Naive thymus-derived CD4-positive, alpha-beta T cell (primary cell): ENCODE measurements at regions not wholly inside any gene's neighbourhood (a gene's known extent, or its start where the extent isn't known, plus 50 kb on each side); places are given as distances from the start of the nearest gene placed in this dataset.

Experiments
- ATAC-seq: fragments of 150-1000 bp; cut with Tn5 transposase; 2 replicates; pipeline ENCODE4 v1.10.0; 2021; ENCODE audit warnings: mild to moderate bottlenecking, moderate library complexity
- CTCF ChIA-PET: fragments of 350-600 bp; sonication (Branson Sonifier 250); formaldehyde crosslinking; loops from one replicate; lab custom pipeline; 2021; ENCODE audit warnings: antibody characterized with exemption; lab: Charles Lee
- POLR2A ChIA-PET: fragments of 350-600 bp; sonication (Branson Sonifier 250); formaldehyde crosslinking; loops from one replicate; lab custom pipeline; 2021; ENCODE audit warnings: antibody characterized with exemption, inconsistent platforms; lab: Charles Lee
- DNase-seq, 9 donors: peaks; one replicate each; pipeline versions ENCODE4 v3.0.0 to v3.0.0-alpha.2; 2020 to 2022; ENCODE audit warnings: mixed read lengths in 1 of 9
- H3K27ac ChIP-seq: one replicate; pipeline ENCODE4 v1.7.0; 2013; ENCODE audit warnings: mild to moderate bottlenecking, low read depth, low read length, moderate library complexity
- H3K27me3 ChIP-seq, 2 donors: one replicate each; pipeline ENCODE4 v1.7.0; 2013; ENCODE audit warnings: low read length in 2 of 2, mild to moderate bottlenecking in 2 of 2, moderate library complexity in 2 of 2; ENCODE audit not compliant: control insufficient read depth in 2 of 2, insufficient read depth in 2 of 2
- H3K36me3 ChIP-seq, 3 experiments: 1 replicate in 2 of 3; 2 replicates in 1 of 3; pipeline ENCODE4 v1.7.0; 2013; ENCODE audit warnings: low read length in 3 of 3, mild to moderate bottlenecking in 3 of 3, moderate library complexity in 1 of 3; ENCODE audit not compliant: insufficient read depth in 3 of 3, control insufficient read depth in 2 of 3
- H3K4me1 ChIP-seq, 2 donors: one replicate each; pipeline ENCODE4 v1.7.0; 2013; ENCODE audit warnings: low read length in 2 of 2, mild to moderate bottlenecking in 2 of 2, moderate library complexity in 1 of 2; ENCODE audit not compliant: control insufficient read depth in 2 of 2, insufficient read depth in 2 of 2
- H3K4me3 ChIP-seq: 2 replicates; pipeline ENCODE4 v1.7.0; 2013; ENCODE audit warnings: mild to moderate bottlenecking, low read length
- H3K9me3 ChIP-seq, 3 experiments: 1 replicate in 2 of 3; 2 replicates in 1 of 3; pipeline ENCODE4 v1.7.0; 2013; ENCODE audit warnings: low read length in 3 of 3; ENCODE audit not compliant: control insufficient read depth in 2 of 3
- H3K27ac Mint-ChIP-seq, 9 donors: one replicate each; pipeline ENCODE4 v1.8.0; 2020 to 2022; ENCODE audit warnings: mixed read lengths in 9 of 9, mild to moderate bottlenecking in 8 of 9, moderate library complexity in 5 of 9, inconsistent platforms in 2 of 9
- H3K27me3 Mint-ChIP-seq, 5 donors: one replicate each; pipeline ENCODE4 v1.8.0; 2021 to 2022; ENCODE audit warnings: mixed read lengths in 5 of 5, mild to moderate bottlenecking in 1 of 5
- H3K36me3 Mint-ChIP-seq, 5 donors: one replicate each; pipeline ENCODE4 v1.8.0; 2020 to 2022; ENCODE audit warnings: mixed read lengths in 5 of 5, mild to moderate bottlenecking in 3 of 5, inconsistent platforms in 1 of 5
- H3K4me1 Mint-ChIP-seq, 7 donors: one replicate each; pipeline ENCODE4 v1.8.0; 2020 to 2022; ENCODE audit warnings: mixed read lengths in 7 of 7, mild to moderate bottlenecking in 3 of 7, inconsistent platforms in 1 of 7
- H3K4me3 Mint-ChIP-seq, 10 donors: one replicate each; pipeline ENCODE4 v1.8.0; 2020 to 2022; ENCODE audit warnings: mild to moderate bottlenecking in 10 of 10, mixed read lengths in 10 of 10, moderate library complexity in 6 of 10, inconsistent platforms in 2 of 10
- H3K9me3 Mint-ChIP-seq, 11 donors: one replicate each; pipeline ENCODE4 v1.8.0; 2020 to 2022; ENCODE audit warnings: mixed read lengths in 11 of 11, mild to moderate bottlenecking in 4 of 11, inconsistent platforms in 1 of 11, moderate library complexity in 1 of 11
- intact Hi-C, 2 donors: fragments of 100-400 bp; cut with micrococcal nuclease; formaldehyde crosslinking; loops; one replicate each; pipeline ENCODE4 v1.15.1; 2023

DNA sequence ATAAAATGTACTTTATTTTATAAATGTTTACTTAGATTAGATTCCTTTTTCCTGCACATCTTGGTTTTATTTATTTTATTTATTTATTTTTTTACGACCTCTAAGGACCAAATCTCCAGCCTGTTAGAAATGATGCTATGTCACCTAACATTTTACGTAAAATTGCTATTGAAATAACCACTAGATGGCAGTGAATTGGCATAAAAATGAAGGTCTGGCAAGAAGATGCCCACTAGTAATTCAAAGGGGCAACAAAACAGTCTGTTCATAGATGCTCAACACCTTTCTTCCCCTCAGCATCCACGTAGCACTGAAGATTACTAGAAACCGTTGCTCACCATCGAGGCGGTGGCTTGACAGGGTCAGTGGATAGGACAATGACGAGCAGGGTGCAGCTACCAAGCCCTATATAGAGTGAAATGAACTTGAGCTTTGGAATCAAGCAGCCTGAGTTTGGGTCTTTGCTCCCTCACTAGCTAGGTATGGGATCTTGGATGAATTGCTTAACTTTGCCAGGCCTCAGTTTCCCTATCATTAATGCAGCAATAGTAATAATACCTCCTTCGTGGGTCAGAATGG is 128.7 kb upstream of the L3MBTL4 start:
- Histone ChIP-seq H3K27ac (no peak overlapping the region), H3K27me3 (no peaks in the 10 kb centered on the region), H3K9me3 (no peaks in the 10 kb centered on the region), H3K36me3 (no peaks in the 10 kb centered on the region), H3K4me3 (no peak overlapping the region), H3K4me1 (no peaks in the 10 kb centered on the region)
- intact Hi-C loops = loop anchor here in 1 of 2 donors (5.0 kb wide), 1 partner anchor 344 kb away; no protein-coding TSS in a partner anchor
- peaks cover 0 to 3% (median 0%) of the 10 kb centered on the region in 5 donors for H3K27me3 Mint-ChIP-seq
- DNase-seq (no peak), ATAC-seq (no peak)
- ChIA-PET CTCF (no interaction called here), POLR2A (no interaction called here)
- no peak overlapping the region for H3K4me3 Mint-ChIP-seq
- H3K36me3 Mint-ChIP-seq = no peaks in the 10 kb centered on the region
- peaks cover 0 to 2% (median 0%) of the 10 kb centered on the region in 7 donors for H3K4me1 Mint-ChIP-seq
- H3K27ac Mint-ChIP-seq = no peak overlapping the region
- H3K9me3 Mint-ChIP-seq = peaks cover 0 to 3% (median 0%) of the 10 kb centered on the region in 11 donors

DNA sequence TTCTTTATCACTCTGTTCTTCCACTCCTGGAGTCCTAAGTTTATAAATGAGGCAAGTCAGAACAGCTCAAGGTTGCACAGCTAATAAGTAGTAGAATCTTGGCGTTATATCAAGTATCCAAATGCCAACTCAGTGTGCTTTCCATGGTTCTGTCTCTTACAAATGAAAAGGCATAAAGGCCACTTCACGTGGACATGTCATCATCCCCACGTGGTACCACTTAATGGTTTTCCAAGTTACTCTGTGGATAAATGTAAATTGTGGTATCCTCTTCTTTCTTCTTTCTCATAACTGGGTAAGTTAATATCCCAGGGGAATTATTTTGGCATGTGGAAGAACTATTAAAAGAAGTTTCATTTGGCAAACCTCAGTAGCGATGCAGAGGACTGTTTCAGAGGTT is 131.5 kb upstream of the L3MBTL4 start:
- no peaks in the 10 kb centered on the region for H3K36me3 ChIP-seq
- no peaks in the 10 kb centered on the region for H3K27me3 ChIP-seq
- no peaks in the 10 kb centered on the region for H3K4me1 ChIP-seq
- no peak overlapping the region for H3K4me3 ChIP-seq
- Mint-ChIP-seq H3K36me3 (no peaks in the 10 kb centered on the region), H3K4me3 (no peak overlapping the region), H3K27ac (no peak overlapping the region), H3K4me1 (no peaks in the 10 kb centered on the region), H3K9me3 (no peaks in the 10 kb centered on the region), H3K27me3 (peaks cover 0 to 5% (median 0%) of the 10 kb centered on the region in 5 donors)
- intact Hi-C loops = no loop called here
- DNase-seq (no peak), ATAC-seq (no peak)
- ChIA-PET CTCF (no interaction called here), POLR2A (no interaction called here)
- no peaks in the 10 kb centered on the region for H3K9me3 ChIP-seq
- no peak overlapping the region for H3K27ac ChIP-seq

DNA sequence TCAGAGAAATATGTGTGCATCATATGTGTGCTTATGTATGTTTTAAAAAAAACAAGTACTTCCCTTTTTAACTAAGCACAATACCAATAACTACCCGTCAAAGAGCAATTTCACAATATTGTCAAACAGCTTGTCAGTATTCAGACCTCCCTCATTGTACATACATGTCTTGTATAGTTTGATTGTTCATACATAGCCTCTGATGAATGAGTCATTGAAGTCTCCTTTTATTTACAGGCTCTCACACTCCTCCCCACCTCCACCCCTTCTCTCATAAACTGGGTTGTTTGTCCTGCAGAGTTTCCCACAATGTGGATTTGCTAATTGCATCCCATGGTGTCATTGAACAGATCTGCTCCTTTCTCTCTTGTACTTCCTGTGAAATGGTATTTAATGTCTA is 132.8 kb upstream of the L3MBTL4 start:
- intact Hi-C loops = no loop called here
- DNase-seq (no peak), ATAC-seq (no peak)
- H3K27me3 Mint-ChIP-seq = peaks cover 0 to 5% (median 0%) of the 10 kb centered on the region in 5 donors
- H3K4me3 Mint-ChIP-seq = no peak overlapping the region
- Histone ChIP-seq H3K27ac (no peak overlapping the region), H3K9me3 (no peaks in the 10 kb centered on the region), H3K4me1 (no peaks in the 10 kb centered on the region), H3K27me3 (no peaks in the 10 kb centered on the region), H3K4me3 (no peak overlapping the region), H3K36me3 (no peaks in the 10 kb centered on the region)
- no peaks in the 10 kb centered on the region for H3K4me1 Mint-ChIP-seq
- POLR2A ChIA-PET = no interaction called here
- H3K27ac Mint-ChIP-seq = no peak overlapping the region
- H3K36me3 Mint-ChIP-seq = no peaks in the 10 kb centered on the region
- H3K9me3 Mint-ChIP-seq = no peaks in the 10 kb centered on the region
- CTCF ChIA-PET = no interaction called here

DNA sequence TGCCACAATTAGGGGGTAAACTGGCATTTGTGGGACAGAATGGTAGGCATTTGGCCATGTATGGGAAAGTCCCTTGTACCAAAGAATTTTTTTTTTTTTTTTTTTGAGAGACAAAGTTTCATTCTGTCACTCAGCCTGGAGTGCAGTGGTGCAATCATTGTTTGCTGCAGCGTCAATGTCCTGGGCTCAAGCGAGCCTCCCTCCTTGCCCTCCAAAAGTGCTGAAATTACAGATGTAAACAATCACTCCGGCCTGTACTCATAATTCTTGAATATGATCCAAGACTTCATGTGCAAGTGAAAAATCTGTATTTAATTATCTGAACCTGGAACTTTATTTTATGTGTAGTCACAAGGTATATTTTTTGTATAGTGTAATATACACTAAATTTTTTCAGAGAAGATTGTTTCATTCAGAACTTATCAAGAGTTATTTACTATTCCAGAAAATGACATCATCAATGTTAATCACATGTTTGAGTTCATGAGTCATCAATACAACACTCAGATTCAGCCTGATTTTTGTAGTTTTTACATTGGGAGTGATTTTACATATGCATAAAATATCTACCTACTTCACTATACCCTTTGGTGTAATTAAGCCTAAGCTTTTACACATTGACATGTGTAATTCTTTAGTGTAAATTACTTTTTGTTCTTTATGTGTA is 138.7 kb upstream of the L3MBTL4 start:
- Mint-ChIP-seq H3K27ac (no peak overlapping the region), H3K4me3 (no peak overlapping the region), H3K9me3 (no peaks in the 10 kb centered on the region), H3K27me3 (peaks cover 0 to 3% (median 0%) of the 10 kb centered on the region in 5 donors), H3K36me3 (no peaks in the 10 kb centered on the region), H3K4me1 (no peaks in the 10 kb centered on the region)
- Histone ChIP-seq H3K27me3 (no peaks in the 10 kb centered on the region), H3K9me3 (no peaks in the 10 kb centered on the region), H3K36me3 (no peaks in the 10 kb centered on the region), H3K4me1 (no peaks in the 10 kb centered on the region), H3K4me3 (no peak overlapping the region), H3K27ac (no peak overlapping the region)
- intact Hi-C loops = no loop called here
- DNase-seq = no peak
- POLR2A ChIA-PET = no interaction called here
- ATAC-seq = no peak
- CTCF ChIA-PET = interaction anchor here (0.6 kb wide), 1 partner anchor 1964 kb away, joined by 5 read pairs; no protein-coding TSS in a partner anchor

DNA sequence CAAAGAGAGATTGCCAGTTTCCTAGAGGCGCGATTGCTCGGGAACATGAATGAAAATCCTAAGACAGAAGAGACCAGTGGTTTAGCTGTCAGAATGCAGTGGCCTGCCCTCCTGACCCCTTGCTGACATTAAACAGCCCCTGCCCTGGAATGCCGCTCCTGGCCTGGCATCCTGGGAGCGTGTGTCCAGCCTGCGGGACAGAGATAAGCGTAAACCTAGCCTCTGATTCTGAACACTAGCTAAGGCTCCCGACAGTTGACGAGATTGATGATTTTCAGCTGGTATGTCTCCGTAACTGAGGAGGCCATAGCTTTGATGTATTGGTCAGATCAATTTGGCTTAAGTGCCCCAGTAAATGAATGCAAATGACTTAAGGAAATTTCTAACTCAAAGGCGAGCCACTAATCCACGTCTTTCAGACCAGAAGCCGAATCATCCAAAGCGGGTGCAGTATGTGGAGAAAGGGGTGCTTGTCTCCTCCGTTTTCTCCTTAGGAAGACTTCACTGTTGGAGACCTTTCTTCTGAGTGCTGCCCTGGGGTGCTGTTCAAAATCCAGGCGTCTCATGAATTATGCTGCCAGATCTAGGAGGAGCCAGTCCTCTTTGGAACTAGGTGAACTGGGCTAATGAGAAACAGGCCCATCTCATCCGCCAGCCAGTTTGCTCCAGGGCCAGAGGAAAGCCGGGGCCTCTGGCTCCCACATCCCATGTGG is 142.5 kb upstream of the L3MBTL4 start:
- H3K4me1 ChIP-seq = no peaks in the 10 kb centered on the region
- no peaks in the 10 kb centered on the region for H3K4me1 Mint-ChIP-seq

DNA sequence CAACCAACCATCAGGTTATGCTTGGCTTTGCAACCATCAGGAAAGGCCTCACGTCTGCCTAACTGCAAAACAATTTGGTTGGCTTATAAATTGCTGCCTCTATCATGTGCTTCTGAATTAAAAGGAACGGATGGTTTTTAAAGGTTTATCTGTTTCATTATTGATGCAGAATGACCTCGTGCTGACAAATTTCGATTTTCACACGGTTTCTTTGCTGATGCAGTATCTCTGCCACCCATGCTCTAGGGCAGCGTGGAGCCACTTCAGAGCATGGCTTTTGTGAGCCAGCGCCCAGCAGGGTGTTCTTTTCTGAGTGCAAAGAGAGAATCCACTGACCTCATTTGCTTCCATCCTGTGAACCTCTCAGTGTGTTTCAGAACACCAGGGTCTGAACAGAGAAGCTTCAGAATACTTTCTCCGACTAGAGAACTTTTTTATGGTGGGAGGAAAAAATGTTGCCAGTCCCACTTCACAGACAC is 143.1 kb upstream of the L3MBTL4 start:
- ChIA-PET CTCF (no interaction called here), POLR2A (no interaction called here)
- intact Hi-C loops = no loop called here
- no peak overlapping the region for H3K4me3 Mint-ChIP-seq
- H3K36me3 Mint-ChIP-seq = no peaks in the 10 kb centered on the region
- H3K27me3 Mint-ChIP-seq = peaks cover 0 to 6% (median 0%) of the 10 kb centered on the region in 5 donors
- Histone ChIP-seq H3K4me3 (no peak overlapping the region), H3K27ac (no peak overlapping the region), H3K36me3 (no peaks in the 10 kb centered on the region), H3K4me1 (no peaks in the 10 kb centered on the region), H3K9me3 (no peaks in the 10 kb centered on the region), H3K27me3 (no peaks in the 10 kb centered on the region)
- H3K27ac Mint-ChIP-seq = no peak overlapping the region
- no peak for DNase-seq
- no peaks in the 10 kb centered on the region for H3K4me1 Mint-ChIP-seq
- peaks cover 0 to 2% (median 0%) of the 10 kb centered on the region in 11 donors for H3K9me3 Mint-ChIP-seq
- no peak for ATAC-seq

More for the DNA sequence above, 142.5 kb upstream of the L3MBTL4 start:
- Histone ChIP-seq H3K36me3 (no peaks in the 10 kb centered on the region), H3K27me3 (no peaks in the 10 kb centered on the region), H3K4me3 (no peak overlapping the region), H3K27ac (no peak overlapping the region), H3K9me3 (no peaks in the 10 kb centered on the region)
- POLR2A ChIA-PET = no interaction called here
- intact Hi-C loops = no loop called here
- H3K36me3 Mint-ChIP-seq = no peaks in the 10 kb centered on the region
- CTCF ChIA-PET = no interaction called here
- ATAC-seq (no peak), DNase-seq (no peak)
- H3K27ac Mint-ChIP-seq = no peak overlapping the region
- no peak overlapping the region for H3K4me3 Mint-ChIP-seq
- H3K9me3 Mint-ChIP-seq = peaks cover 0 to 2% (median 0%) of the 10 kb centered on the region in 11 donors
- H3K27me3 Mint-ChIP-seq = peaks cover 0 to 4% (median 0%) of the 10 kb centered on the region in 5 donors
